Islet of Langerhans (tissue), 1 donor: ENCODE measurements at regions not wholly inside any gene's neighbourhood (a gene's known extent, or its start where the extent isn't known, plus 50 kb on each side); places are given as distances from the start of the nearest gene placed in this dataset.
A peak's percentile ranks its signal among the peaks of the same experiment; 100 is the strongest.

ENCODE experiments used
- FAIRE-seq: peaks from one replicate; lab custom pipeline; 2011; peaks lifted over from hg19 to GRCh38; lab: Jason Lieb, UNC

GRCh38 chr3:150063237-150063636 is 92.5 kb upstream of the PFN2 start:
- no peak for FAIRE-seq

- peak; percentile 84 for FAIRE-seq
These were observed 91.8 kb upstream of the PFN2 start for GRCh38 chr3:150062492-150062891.

- no peak for FAIRE-seq
These were observed 90.8 kb upstream of the PFN2 start for GRCh38 chr3:150061288-150062024.

GRCh38 chr3:150059729-150060128 is 89.0 kb upstream of the PFN2 start:
- FAIRE-seq = peak; percentile 97

- FAIRE-seq = no peak
These were observed 88.5 kb upstream of the PFN2 start for GRCh38 chr3:150059241-150059640.

DNA sequence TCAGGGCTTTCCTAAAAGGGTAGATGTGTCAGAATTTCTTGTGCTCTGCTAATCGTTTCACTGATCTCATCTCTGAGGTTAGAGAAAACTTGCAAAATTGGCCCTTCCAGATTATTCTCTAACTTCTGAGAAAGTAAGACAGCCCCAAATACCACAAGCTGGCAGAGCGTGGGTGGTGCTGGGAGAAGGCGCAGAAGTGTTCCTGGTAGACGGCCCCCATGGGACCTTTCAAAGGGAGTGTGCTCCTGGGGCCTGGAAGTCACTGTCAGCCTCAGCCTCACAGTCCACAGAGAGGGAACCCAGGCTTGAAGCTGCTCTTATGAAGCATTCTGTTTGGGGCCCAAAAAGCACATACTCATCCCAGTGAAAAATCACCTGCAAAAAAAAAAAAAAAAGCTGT is 86.5 kb upstream of the PFN2 start:
- no peak for FAIRE-seq

GRCh38 chr3:150055332-150055731 is 84.6 kb upstream of the PFN2 start:
- peak; percentile 92 for FAIRE-seq

GRCh38 chr3:150054635-150055034 is 83.9 kb upstream of the PFN2 start:
- no peak for FAIRE-seq

- FAIRE-seq = no peak
These were observed 79.8 kb upstream of the PFN2 start for GRCh38 chr3:150050510-150050909.

DNA sequence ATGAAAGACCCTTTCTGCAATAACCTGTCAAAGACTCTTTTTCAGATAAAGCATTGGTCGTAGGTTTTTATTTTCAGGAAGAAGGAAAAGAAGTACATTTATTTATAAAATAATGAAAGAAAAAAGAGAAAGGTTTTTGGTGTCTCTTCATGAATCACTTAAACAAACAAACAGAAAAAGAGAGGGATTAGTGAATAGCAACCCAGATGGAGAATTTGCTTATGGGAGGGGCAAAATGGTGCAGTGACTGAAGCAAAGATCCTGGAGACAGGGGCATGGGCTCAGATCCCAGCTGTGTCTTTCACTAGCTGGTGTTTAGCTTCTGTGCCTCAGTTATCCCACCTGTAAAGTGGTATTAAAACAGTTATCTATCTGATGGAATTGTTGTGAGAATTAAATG is 78.6 kb upstream of the PFN2 start:
- peak; percentile 55 for FAIRE-seq

- no peak for FAIRE-seq
These were observed 71.2 kb upstream of the PFN2 start for GRCh38 chr3:150041877-150042276.

- no peak for FAIRE-seq
These were observed 69.4 kb upstream of the PFN2 start for GRCh38 chr3:150040097-150040496.

GRCh38 chr3:150038830-150039229 is 68.1 kb upstream of the PFN2 start:
- no peak for FAIRE-seq

DNA sequence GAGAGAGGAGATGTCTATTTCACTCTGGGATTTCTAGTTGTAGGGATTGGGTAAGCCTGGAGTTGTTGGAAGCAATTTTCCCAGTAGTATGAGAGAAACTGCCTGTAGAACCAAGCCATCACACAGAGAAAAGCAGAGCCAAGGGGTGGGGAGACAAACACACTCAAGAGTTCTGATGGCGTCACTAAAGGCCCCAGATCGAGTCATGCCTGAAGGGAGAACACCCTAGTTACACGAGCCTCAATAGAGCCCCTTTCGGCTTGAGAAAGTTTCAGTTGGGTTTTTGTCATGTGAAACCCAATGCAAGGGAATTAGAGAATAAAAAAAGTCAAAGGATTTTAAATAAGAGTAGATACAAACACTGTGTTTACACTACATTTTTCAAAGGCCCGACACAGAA is 66.1 kb upstream of the PFN2 start:
- no peak for FAIRE-seq

DNA sequence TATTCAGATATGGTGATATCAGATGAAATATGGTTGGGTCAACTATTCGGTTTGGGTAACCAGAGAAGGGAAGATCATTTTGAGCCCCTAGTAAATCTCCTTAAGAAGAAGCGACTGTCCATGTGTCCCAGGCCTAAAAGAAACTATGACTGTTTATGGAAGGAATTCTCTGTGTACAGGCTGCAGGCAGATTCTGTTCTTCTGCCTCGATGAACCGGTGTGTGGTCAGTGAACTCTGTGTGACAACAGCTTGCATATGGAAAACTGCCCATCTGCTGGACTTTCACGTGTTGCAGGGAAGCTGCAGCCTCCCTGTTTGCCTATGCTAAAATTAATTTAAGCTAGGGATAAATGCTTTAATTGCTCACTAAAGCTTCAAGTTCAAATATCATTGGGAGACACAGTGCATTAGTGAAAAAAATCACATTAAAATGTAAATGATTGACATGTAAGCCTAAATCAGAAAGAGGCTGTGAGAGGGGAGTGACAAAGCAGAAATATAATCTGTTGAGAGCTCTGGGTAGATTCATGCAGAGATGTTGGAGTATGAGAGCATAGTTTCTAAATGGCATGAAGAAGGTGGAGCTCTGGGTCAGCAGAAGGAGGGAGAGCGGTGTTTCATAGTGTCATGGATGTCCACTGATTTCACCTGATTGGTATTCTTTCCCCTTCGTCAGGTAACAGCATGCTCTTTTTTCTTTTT is 65.4 kb upstream of the PFN2 start:
- peak; percentile 91 for FAIRE-seq

GRCh38 chr3:150035301-150035779 is 64.6 kb upstream of the PFN2 start:
- FAIRE-seq = no peak

DNA sequence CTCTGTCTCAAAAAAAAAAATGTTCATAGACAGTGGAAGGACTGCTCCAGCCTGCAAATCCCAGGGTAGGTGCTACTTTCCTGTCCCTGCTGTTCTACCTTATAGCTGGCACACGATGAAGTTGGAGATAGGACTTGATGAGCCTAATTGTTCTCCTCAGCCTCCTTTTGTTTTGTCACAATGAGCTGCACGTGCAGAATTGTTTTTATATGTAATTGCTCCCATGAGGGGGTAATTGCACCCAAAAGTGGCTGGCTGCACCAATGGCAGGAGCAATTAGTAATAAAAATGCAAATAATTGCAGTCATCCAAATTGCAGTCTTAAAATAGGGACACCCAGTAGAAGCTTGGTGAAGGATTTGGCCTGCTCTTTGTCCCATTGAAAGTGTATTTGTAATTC is 63.0 kb upstream of the PFN2 start:
- no peak for FAIRE-seq

DNA sequence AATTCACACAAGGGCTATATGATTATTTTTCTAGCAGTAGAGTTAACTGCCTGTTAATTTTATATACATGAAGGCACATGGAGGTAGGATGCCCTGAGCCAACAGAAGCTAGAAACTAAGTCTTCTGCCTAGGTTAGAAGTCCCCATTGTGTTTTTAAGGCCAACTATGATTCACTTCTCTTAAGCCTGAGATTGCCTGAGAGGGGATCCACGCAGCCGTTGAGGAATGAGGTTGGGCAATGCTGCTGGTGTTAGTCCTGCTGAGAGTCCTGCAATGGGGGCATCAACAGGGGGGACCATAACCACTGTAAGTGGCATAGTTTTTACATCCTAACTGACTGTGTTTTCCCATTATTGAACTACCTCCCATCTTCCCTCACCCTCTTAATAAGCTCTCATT is 60.1 kb upstream of the PFN2 start:
- FAIRE-seq = no peak

DNA sequence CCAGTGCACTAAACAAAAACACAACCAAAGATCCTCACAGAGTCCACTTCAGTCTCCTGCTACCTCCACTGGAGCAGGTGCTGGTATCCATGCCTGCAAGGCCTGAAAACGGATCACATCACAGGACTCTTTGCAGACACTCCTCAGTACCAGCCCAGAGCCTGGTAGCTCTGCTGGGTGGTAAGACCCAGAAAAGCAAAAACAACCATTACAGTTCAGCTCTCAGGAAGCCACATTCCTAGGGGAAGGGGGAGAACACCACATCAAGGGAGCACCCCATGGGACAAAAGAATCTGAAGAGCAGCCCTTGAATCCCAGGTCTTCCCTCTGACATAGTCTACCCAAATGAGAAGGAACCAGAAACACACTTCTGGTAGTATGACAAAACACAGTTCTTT is 52.5 kb upstream of the PFN2 start:
- no peak for FAIRE-seq

GRCh38 chr3:150022381-150023238 is 51.9 kb upstream of the PFN2 start:
- no peak for FAIRE-seq

DNA sequence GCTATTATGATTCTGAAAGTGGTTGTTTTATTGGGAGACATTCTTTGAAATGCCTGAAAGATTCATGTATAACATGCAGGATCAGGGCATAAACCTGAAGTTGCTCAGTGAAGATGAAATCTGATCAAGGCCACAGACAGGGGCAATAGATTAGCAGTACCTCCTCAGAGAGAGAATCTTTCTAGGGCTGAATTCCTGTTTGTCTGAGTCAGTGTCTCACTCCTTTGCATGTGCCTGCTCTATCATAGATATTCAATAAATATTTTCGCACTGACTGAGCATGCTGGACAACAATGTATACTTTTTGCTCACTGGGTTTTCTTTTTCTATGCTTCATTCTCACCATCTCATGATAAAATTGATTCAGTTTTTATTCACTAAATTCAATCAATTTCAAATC is 49.8 kb upstream of the PFN2 start:
- FAIRE-seq = no peak
